HT-29 (cell line): ENCODE measurements at regions not wholly inside any gene's neighbourhood (a gene's known extent, or its start where the extent isn't known, plus 50 kb on each side); places are given as distances from the start of the nearest gene placed in this dataset.
"Not testable (repeated sequence)": the region's sequence is repeated elsewhere in the genome, so short reads cannot be mapped to it uniquely, and the experiment has no call there.

Experiments used
- DNase-seq: peaks from one replicate; pipeline ENCODE4 v3.0.0-alpha.2; 2015; ENCODE audit warnings: low spot score

- no peak for DNase-seq
These were observed 784.1 kb downstream of the MAT2B start for GRCh38 chr5:164289526-164289925.

GRCh38 chr5:164296603-164297080 is 791.2 kb downstream of the MAT2B start:
- DNase-seq = no peak

- DNase-seq = no peak
These were observed 792.7 kb downstream of the MAT2B start for GRCh38 chr5:164298165-164298564.

- DNase-seq = no peak
These were observed 794.9 kb downstream of the MAT2B start for GRCh38 chr5:164300295-164300694.

- DNase-seq = no peak
These were observed 795.7 kb downstream of the MAT2B start for GRCh38 chr5:164301136-164301535.

- DNase-seq = no peak
These were observed 796.3 kb downstream of the MAT2B start for GRCh38 chr5:164301708-164302107.

GRCh38 chr5:164302533-164303235 is 797.3 kb downstream of the MAT2B start:
- DNase-seq = no peak

GRCh38 chr5:164303646-164304215 is 798.3 kb downstream of the MAT2B start:
- no peak for DNase-seq

GRCh38 chr5:164306662-164307061 is 801.2 kb downstream of the MAT2B start:
- DNase-seq = no peak

- no peak for DNase-seq
These were observed 807.4 kb downstream of the MAT2B start for GRCh38 chr5:164312801-164313200.

GRCh38 chr5:164317676-164318075 is 812.3 kb downstream of the MAT2B start:
- DNase-seq = no peak

GRCh38 chr5:164319161-164319560 is 813.7 kb downstream of the MAT2B start:
- DNase-seq = no peak

- no peak for DNase-seq
These were observed 818.8 kb downstream of the MAT2B start for GRCh38 chr5:164324239-164324638.

- DNase-seq = peak; percentile 26
These were observed 820.8 kb downstream of the MAT2B start for GRCh38 chr5:164326219-164326618.

- not testable (repeated sequence) for DNase-seq
These were observed 821.7 kb downstream of the MAT2B start for GRCh38 chr5:164327166-164327565.

- no peak for DNase-seq
These were observed 827.2 kb downstream of the MAT2B start for GRCh38 chr5:164332349-164333196.

- no peak for DNase-seq
These were observed 830.4 kb downstream of the MAT2B start for GRCh38 chr5:164335837-164336236.

- DNase-seq = no peak
These were observed 830.9 kb downstream of the MAT2B start for GRCh38 chr5:164336276-164336675.

GRCh38 chr5:164336906-164337305 is 831.5 kb downstream of the MAT2B start:
- DNase-seq = no peak

GRCh38 chr5:164341056-164341619 is 835.7 kb downstream of the MAT2B start:
- DNase-seq = no peak

- no peak for DNase-seq
These were observed 839.9 kb downstream of the MAT2B start for GRCh38 chr5:164345173-164345849.

GRCh38 chr5:164345853-164346252 is 840.4 kb downstream of the MAT2B start:
- DNase-seq = no peak
